Jurkat, Clone E6-1 (cell line): ENCODE measurements at regions not wholly inside any gene's neighbourhood (a gene's known extent, or its start where the extent isn't known, plus 50 kb on each side); places are given as distances from the start of the nearest gene placed in this dataset.

Experiments
- DNase-seq: peaks from one replicate; pipeline ENCODE4 v3.0.0-alpha.2; 2011; ENCODE audit warnings: low read depth, low spot score
- H3K4me3 ChIP-seq: 2 replicates; pipeline ENCODE4 v1.5.1; 2011; ENCODE audit warnings: mild to moderate bottlenecking, low read length, control low read depth, moderate library complexity

DNA sequence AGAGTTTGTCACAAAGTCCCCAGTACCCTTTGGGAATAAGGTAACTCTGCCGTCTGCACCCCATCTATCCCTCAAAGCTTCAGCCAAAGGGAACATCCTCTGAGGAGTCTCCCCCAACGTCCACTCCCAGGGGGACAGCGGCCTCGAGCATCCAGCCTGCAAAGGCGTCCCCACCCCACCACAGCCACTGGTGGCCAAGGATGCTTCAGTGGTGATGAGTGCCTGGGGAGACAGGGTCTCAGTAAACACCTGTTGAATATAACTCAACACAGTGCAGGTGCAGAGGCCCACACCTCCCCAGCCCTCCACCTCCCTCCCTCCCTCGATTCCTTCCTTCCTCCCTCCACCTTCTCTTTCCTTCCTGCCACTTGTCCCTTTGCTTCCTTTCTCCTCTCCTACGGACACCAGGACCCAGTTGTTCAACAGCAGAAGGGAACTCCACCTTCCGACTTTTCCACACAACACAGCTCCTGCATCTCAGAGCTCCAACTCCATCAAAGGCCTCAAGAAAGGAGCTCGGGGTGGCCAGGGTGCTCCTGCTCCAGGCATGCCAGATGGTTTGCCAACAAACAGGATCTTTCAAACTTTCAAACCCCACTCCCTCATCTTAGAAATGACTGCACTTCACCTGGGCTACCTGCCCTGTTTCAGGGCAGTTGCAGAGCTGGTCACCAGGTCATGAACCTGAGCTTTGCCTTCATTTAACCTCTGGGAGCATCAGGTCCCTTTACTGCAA is 87.8 kb upstream of the SNTG2 start:
- no peak for DNase-seq

DNA sequence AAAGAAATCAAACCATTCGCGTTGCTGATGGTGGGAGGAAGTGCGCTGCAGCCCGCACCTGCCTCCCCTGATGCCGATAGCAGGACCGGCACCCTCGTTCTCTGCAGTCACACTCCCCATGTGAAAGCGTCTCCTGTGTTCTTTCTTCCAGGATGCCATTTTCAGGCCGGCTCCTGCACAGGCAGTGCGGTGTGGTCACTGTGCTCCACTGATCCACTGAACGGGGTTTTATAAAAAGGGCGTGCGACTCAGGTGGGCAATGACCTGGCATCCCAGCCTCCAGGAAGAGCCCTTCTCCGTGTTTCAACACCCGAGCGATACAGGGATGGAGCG is 88.3 kb upstream of the SNTG2 start:
- no peak overlapping the region for H3K4me3 ChIP-seq
- DNase-seq: no peak

More for the DNA sequence above, 87.8 kb upstream of the SNTG2 start:
- H3K4me3 ChIP-seq: no peak overlapping the region

DNA sequence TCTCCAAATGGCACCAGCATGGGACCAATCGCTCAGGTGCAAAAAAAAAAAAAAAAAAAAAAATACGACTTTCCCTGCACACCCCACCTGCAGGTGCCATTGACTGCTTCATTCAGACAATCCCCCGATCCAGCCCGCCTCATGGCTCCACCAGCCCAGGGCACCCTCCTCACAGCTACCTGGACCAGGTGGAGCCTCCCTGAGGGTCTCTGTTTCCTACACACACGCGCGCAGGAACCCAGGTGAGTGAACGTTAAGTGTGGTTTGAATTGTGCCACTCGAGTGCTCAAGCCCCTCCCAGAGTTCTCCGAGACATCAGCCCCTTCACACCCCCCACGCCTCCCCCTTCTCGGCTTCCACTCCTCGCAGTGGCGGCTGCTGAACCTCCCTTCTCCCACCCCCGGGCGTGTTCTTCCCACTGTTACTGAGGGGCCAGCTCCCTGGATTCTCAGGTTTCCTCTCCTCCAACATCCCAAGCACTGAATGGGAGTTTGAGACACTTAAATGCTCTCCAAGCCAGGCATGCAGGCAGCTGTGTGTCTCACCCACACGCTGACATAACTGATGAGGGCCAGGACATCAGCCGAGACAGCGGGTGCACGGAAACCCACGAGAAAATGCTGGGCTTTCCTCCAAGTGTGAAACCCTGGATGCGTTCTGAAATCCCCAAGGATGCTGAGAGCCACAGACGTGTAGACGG is 88.8 kb upstream of the SNTG2 start:
- DNase-seq: no peak
- H3K4me3 ChIP-seq: no peak overlapping the region

DNA sequence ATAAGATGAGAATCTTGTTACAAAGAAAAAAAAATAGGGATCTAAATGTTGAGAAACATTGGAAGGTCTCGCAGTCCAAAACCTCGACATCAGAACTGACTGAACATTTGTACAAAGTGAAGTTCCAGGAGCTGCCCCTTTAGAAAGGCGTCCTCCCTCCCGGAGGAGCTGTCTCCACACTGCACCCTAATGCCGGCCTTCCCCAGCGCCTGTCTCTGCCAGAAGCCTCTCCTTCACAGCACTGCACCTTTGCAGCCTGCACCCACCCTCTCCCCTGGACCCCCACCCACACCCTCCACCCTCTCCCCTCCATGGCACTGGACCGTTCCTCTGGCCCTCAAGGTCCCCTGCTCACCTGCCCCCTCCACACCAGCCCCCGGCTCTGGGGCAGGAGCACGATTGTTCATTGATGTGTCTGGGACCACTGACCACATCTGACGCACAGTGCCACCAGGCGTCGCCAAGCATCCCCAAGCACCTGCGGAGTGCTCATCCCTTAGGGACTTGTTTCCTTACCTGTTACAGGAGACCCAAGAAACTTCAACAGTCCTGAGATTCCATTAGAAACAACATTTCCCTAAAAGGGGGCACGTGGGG is 90.3 kb upstream of the SNTG2 start:
- peak; percentile 37 for DNase-seq
- H3K4me3 ChIP-seq: no peak overlapping the region

DNA sequence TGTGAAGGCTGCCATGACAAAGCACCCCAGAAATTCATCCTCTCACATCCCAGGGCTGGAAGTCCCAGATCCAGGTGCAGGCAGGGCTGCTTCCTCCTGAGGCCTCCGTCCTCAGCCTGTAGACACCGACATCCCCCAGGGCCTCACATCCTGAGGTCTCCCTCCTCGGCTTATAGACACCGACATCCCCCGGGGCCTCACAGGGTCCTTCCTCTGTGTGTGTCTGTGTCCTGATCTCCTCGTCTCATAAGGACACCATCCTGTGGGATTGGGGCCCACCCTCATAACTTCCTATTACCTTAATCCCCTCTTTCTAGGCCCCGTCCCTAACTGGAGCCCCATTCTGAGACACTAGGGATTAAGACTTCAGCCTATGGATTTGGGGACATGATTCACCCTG is 92.0 kb upstream of the SNTG2 start:
- no peak overlapping the region for H3K4me3 ChIP-seq
- DNase-seq: no peak

DNA sequence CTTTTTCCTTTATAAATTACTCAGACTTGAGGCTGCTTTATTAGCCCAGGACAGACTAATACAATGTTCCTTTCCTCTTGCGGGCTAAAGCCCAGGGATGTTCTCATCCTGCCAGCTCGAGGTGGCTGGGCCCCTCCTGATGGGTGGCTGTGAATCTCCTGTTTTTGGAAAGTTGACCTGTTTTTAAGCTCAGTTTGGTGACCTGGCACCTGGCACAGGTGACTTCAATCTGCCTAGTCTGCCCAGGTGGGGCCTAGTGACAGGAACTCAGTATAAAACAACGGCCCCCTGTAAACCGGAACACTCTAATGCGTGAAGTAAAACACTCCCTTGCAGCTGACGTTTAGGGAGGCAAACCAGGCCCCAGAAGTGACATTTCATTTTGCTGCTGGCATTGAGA is 92.7 kb upstream of the SNTG2 start:
- no peak overlapping the region for H3K4me3 ChIP-seq
- DNase-seq: no peak

- no peak overlapping the region for H3K4me3 ChIP-seq
- DNase-seq: no peak
Measured at GRCh38 chr2:857081-857480, 93.6 kb upstream of the SNTG2 start.

- DNase-seq: no peak
- no peak overlapping the region for H3K4me3 ChIP-seq
Measured at GRCh38 chr2:856456-856855, 94.2 kb upstream of the SNTG2 start.

DNA sequence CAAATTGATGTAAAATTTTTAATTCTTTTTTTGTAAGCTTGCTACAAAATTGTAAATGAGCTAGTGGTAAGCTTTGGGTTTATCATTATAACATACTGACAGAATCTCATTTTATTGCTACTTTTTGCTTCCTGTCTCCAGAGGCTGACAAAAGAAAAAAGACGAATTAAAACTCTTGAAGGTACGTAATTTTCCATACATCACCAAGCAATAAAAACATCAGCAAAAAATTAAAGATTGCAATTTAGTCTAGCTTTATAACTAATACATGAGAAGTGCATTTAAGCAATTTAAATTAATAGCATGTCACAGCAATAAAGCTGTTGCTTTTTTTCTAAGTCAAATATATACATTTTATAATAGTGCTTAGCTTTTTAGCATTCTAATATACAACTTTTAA is 94.6 kb upstream of the SNTG2 start:
- no peak overlapping the region for H3K4me3 ChIP-seq
- no peak for DNase-seq

DNA sequence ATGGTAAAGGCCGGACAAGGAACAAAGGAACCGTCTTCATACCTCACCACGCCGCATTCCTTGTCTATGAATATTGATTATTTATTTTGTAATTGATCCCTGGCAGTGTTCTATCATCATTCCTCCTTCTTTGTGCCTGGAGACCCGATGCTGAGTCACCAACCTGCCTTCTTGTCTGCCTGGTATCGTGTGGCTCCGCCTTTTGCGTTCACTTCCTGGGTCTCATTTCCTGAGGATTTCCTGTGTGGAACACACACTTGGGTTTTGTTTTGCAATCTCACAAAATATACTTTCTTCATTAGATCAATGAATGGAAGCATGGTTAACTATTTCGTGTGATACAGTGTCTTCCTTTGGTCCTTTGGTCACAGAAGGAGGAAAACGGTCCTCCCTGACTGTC is 95.5 kb upstream of the SNTG2 start:
- peak; percentile 87 for DNase-seq
- H3K4me3 ChIP-seq: peak overlapping the region; percentile 80

DNA sequence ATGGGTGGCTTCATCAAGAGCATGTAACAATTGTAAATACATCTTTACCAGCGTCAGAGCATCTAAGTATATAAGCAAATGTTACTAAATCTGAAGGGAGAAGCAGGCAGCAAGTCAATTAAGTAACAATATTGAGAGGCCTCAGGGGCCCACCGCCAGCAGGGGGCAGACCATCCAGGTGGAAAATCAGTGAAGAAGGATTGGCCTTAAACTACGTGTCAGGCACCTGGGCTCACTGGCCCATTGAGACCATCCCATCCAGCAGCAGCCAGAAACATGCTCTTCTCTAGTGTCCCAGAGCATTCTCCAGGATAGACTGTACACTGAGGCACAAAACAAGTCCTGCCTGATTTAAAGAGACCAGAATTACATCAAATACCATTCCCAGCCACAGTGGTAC is 96.2 kb upstream of the SNTG2 start:
- peak overlapping the region; percentile 80 for H3K4me3 ChIP-seq
- DNase-seq: peak; percentile 76

GRCh38 chr2:853203-853870 is 97.3 kb upstream of the SNTG2 start:
- no peak for DNase-seq
- no peak overlapping the region for H3K4me3 ChIP-seq

- DNase-seq: no peak
- no peak overlapping the region for H3K4me3 ChIP-seq
Measured at GRCh38 chr2:852168-852567, 98.5 kb upstream of the SNTG2 start.

DNA sequence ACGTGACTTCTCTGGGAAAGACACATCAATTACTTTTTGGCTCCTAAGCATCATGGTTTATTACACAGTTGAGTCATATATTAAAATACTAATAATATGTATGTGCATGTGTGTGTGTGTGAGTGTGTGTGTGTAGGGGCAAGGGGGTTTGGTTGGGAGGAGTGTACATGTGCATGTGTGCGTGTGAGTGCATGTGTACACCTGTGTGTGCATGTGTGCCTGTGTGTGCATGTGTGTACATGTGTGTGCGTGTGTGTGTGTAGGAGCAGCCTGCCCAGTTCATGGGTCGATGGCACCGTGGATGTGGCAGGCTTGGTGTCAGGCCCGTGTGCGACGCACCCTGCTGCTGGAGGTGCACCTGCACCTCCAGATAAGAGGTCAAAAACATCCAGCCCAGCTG is 99.0 kb upstream of the SNTG2 start:
- no peak for DNase-seq
- H3K4me3 ChIP-seq: no peak overlapping the region

GRCh38 chr2:851078-851477 is 99.6 kb upstream of the SNTG2 start:
- H3K4me3 ChIP-seq: no peak overlapping the region
- DNase-seq: no peak

GRCh38 chr2:850429-850828 is 100.2 kb upstream of the SNTG2 start:
- no peak overlapping the region for H3K4me3 ChIP-seq
- DNase-seq: no peak

GRCh38 chr2:848099-848498 is 102.5 kb upstream of the SNTG2 start:
- no peak overlapping the region for H3K4me3 ChIP-seq
- DNase-seq: no peak

GRCh38 chr2:847669-848068 is 103.0 kb upstream of the SNTG2 start:
- no peak for DNase-seq
- H3K4me3 ChIP-seq: no peak overlapping the region

- no peak overlapping the region for H3K4me3 ChIP-seq
- DNase-seq: no peak
Measured at GRCh38 chr2:844715-845114, 105.9 kb upstream of the SNTG2 start.

DNA sequence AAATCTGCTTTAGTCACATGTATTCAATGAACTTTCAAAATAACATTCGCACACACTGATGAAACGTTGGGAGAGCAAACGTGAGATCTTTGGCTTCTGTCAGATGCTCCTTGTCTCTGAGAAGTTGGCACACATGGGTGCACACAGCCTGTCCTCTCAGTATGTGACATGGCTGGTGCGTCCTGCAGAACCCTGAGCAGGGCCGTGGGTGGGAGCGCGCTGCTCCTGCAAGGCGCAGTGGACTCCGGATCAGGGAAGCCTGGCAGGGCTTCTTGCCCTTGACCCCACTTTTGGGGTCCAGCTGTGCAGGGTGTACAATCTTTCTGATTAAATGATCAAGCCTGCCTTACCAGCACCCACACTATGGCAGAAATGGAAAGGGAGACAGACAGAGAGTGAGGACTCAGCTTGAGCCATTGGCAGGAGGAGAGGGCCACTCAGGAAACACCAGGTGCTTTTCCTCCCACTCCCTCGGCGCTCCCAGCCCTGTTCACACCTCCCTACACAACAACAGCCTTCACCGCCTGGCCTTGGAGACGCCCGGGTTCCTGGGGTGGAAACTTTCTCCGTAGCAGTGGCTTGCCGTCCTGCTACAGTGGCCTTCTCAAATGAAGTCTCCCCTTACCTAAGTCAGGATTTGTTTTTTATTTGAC is 108.4 kb upstream of the SNTG2 start:
- no peak overlapping the region for H3K4me3 ChIP-seq
- no peak for DNase-seq
